ENCODE measurements at regions not wholly inside any gene's neighbourhood (a gene's known extent, or its start where the extent isn't known, plus 50 kb on each side); places are given as distances from the start of the nearest gene placed in this dataset.

DNA sequence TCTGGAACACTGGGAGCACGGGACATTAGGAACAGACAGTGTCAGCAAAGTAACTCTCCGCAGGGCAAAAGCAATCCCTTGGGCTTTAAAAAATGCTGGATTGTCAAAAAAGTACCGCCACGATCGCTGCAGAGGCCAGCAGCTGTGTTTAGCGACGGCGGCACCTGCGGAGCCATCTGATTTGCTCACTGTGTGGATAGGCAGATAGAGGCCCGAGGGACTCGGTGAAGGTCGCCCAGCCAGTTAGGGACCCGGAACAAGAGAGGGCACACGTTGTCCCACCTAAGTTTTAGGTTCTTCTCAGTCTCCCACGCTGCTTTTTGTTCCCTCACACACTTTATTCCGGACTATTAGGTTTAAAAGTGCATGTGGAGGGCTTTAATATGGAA lies 238.3 kb downstream of the TEX29 start:
- DNase-seq (no peak), ATAC-seq (no peak)

- no peak for DNase-seq
- no peak for ATAC-seq
Measured at GRCh38 chr13:111559612-111560403, 239.4 kb downstream of the TEX29 start.

- DNase-seq = no peak
- ATAC-seq = no peak
Measured at GRCh38 chr13:111561091-111561781, 240.8 kb downstream of the TEX29 start.

- ATAC-seq = no peak
Measured at GRCh38 chr13:111562716-111563115, 242.3 kb downstream of the TEX29 start.

GRCh38 chr13:111564606-111565005 lies 244.2 kb downstream of the TEX29 start:
- DNase-seq (no peak), ATAC-seq (no peak)

More at GRCh38 chr13:111562716-111563115, 242.3 kb downstream of the TEX29 start:
- no peak for DNase-seq

GRCh38 chr13:111565400-111565799 lies 245.0 kb downstream of the TEX29 start:
- ATAC-seq = no peak
- no peak for DNase-seq

DNA sequence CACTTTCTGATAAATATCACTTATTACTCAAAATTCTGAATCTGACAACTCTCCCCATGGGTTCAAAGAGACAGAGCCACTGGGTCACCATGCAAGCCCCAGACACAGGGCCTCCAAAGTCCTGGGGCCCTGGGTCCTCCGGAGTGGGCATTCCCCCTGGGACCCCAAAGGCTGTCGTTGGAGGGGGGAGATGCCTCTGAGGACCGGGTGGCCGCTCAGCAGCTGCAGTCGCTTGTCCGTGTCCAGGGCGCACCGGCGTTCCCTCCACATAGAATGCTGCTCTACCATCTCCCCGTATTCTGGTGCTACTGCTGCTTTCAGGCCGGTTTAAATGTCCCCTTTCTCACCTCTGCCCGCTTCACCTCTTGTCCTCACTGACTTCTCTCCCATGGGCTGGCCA lies 246.1 kb downstream of the TEX29 start:
- DNase-seq = no peak
- no peak for ATAC-seq

- DNase-seq (no peak), ATAC-seq (no peak)
Measured at GRCh38 chr13:111567637-111568036, 247.2 kb downstream of the TEX29 start.

DNA sequence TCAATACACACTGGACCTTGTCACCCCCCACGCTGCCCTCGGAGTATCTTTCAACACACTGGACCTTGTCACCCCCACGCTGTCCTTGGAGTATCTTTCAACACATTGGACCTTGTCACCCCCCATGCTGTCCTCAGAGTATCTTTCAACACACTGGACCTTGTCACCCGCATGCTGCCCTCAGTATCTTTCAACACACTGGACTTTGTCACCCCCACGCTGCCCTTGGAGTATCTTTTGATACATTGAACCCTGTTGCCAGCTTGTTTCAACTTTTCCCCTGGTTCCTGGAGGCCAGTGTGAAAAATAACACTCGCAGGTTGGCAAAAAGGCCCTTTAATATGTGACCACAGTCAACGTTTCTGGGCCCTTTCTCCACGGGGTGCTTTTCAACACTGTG lies 247.8 kb downstream of the TEX29 start:
- no peak for ATAC-seq
- no peak for DNase-seq

DNA sequence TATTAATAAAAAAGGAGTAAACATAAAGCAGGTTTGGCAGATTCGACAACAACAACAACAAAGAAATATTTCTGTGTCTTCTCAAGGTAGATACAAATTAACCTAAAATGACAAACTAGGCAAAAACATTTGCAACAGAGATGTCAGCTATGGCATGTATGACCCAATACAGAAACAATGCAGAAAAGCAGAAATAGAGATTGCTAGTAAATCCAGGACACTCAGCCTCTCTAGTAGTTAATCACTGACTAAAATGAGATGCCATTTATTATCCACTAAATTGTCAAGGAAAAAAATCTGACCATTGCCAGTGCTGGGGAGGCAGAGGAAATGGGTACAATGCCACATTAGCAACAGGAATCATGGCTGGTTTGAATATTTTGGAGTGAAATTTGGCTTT lies 250.5 kb downstream of the TEX29 start:
- DNase-seq = no peak
- ATAC-seq = no peak

DNA sequence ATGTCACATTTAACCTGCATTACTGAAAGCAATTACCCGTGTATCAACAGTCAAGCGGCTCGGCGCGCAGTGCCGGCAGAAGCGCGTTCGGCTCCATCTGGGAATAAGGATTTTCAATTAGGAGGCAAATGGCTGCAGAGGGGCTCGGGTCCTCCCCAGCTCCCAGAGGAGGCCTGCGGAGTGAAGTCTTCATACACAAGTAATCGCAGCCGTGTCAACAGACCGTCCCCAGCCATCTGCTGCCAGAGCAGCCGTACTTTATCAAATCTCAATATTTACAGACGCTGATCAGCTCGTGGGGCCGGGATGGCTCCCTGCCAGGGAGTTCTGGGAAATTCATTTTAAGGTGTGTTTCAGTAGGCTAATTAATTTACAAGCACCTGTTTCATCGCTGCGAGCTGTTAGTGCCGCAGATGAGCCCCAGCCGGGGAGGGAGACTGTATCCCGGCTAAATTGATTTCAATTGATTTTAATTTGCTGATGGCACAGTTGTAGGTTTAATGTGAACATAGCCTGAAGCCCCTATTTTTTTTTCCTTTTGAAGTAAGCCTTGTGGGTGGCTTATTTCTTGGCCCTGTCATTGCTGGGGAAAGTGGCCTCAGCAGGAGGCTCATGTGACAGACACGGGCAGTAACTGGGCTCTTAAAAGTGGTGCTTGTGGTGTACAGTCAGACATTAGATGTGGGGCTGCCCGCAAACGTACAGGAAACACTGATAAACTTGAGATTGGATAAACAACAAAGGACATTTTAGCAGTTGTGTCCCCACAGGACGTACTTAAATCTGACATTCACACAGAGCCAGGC lies 252.7 kb downstream of the TEX29 start:
- no peak for ATAC-seq
- no peak for DNase-seq

DNA sequence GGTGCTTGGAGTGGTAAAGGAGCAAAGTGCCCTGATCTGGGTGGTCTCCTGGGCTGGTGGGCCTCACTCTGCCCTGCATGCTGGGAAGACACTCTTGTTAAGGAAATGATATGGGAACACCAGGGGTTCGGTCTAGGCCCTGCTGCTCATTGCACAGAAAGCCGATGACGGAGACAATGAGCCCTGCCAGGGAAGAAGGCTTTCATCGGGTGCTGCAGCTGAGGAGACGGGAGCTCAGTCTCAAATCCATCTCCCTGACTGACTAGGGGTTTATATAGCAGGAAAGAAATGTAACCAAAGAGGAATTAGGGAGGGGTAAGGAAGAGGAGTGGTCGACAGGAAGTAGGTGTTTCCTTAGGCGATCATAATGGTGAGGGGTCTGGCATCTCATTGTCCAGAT lies 253.4 kb downstream of the TEX29 start:
- ATAC-seq (no peak), DNase-seq (no peak)

DNA sequence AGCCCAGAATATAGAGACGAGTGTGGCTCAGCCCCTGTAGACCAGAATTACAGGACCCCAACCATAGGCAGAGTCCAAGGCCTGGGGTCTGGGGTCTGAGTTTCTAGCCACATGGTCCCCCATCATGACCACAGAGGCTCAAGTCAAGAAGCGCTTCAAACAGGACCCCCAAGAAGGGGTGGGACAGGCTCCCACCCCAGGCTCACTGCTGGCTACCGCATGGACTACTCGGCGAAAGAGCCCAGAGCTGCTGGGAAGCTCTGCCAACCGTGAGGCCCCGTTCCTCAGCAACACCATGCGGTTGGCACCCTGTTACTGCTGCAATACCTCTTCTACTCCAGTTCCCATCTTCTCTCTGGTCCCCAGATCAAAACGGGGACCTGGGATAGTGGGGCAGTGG lies 254.8 kb downstream of the TEX29 start:
- no peak for ATAC-seq

DNA sequence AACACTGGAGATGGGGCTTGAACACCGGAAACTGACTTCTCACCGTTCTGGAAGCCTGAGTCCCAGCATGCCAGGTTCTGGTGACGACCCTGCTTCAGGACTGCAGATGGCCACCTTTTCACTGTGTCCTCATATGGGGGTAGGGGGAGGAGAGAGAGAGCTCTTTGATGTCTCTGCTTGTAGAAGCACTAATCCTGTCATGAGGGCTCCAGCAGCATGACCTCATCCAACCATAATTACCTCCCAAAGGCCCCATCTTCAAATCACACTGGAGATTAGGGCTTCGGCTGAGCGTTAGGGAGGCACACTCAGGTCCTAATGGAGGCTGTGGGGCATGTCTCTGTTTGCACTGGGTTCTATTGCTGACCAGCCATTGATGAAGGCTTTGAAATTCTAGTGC lies 255.3 kb downstream of the TEX29 start:
- DNase-seq = no peak
- no peak for ATAC-seq

More for the DNA sequence above, 254.8 kb downstream of the TEX29 start:
- no peak for DNase-seq

GRCh38 chr13:111577208-111577828 lies 256.9 kb downstream of the TEX29 start:
- DNase-seq (no peak), ATAC-seq (no peak)

DNA sequence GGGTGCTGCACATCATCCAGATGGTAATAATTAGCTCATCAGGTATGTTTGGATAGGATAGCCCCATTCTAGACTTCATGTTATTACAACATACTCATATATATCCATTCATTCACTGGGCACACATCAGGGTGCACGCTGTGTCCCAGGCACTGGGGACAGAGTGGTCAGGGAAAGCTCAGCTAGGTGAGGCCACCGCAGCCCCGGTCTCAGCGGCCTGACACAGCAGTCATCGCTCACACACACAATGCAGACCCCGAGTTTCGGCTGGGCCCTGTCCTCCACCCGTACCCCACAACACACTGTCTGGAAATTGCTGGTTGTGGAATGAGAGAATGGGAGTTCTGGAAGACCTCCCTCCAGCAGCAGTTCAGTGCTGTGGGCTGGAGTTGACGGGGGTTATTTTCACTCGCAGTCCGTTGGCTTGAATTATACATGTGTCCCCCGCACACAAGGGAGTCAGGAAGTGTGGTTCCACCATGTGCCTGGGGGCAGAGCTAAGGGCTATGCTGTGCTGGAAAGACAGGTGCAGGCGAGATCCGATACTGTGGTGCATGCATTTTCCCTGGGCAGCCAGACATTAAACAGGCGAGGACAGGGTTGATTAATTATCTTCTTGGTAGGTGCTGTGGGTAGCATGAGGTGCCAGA lies 257.6 kb downstream of the TEX29 start:
- ATAC-seq = no peak
- DNase-seq = no peak

- ATAC-seq (no peak), DNase-seq (no peak)
Measured at GRCh38 chr13:111584101-111584672, 263.7 kb downstream of the TEX29 start.

DNA sequence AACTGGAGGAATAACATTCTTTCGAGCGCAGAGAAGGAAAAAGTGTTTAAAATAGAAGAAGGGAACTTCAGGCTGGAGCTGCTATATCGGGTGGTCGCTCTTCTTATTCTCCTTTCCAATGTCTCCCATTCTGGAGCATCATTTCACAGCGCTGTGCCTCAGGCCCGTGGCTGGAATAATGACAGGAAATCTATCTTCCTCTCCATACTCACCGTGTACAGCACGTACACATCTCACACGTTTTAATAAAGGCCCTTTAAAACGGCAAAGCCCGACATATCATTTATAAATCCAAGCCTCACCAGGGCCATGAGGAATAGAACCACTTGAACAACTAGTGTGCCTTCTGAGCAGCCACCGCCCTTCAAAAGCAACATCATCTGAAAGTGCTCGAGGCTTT lies 264.4 kb downstream of the TEX29 start:
- DNase-seq (no peak), ATAC-seq (no peak)

- no peak for ATAC-seq
- DNase-seq = no peak
Measured at GRCh38 chr13:111586291-111586690, 265.8 kb downstream of the TEX29 start.

GRCh38 chr13:111587249-111587648 lies 266.8 kb downstream of the TEX29 start:
- no peak for ATAC-seq
- DNase-seq = no peak

DNA sequence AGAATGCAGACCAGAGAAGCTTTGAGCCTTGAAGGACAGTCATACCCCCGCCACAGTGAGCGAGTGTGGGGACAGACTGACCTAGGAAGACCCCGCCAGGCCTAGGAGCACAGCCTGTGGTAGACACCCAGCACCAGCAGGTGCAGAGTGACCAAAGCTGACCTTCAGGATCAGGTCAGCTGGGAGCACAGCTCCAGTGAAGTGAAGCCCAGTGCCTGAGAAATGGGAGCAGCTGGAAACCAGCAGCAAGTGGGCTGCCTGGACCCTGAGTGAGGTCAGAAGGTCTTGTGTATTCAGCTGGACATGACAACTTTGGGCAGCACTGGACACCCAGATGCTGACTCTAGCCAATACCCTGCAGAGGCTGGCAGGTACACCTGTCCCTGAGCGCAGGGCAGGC lies 268.9 kb downstream of the TEX29 start:
- DNase-seq (no peak), ATAC-seq (no peak)

- ATAC-seq (no peak), DNase-seq (no peak)
Measured at GRCh38 chr13:111589992-111590391, 269.6 kb downstream of the TEX29 start.

Data from stimulated activated naive CD8-positive, alpha-beta T cell treated with anti-CD3 and anti-CD28 coated beads, Interleukin-15, Interleukin-2, amounts not matched to agents 100 U/mL and 50 U/mL, for 24 hours (primary cell).